MCF 10A (cell line): ENCODE measurements at regions not wholly inside any gene's neighbourhood (a gene's known extent, or its start where the extent isn't known, plus 50 kb on each side); places are given as distances from the start of the nearest gene placed in this dataset.

ENCODE experiments used
- BruUV-seq: library from RNA; stranded (reverse); fragments of 400-500 nt; replicated peaks from 2 replicates; lab custom pipeline; 2021; lab: Mats Ljungman, UMichigan
- CTCF ChIA-PET: fragments of 300-600 bp; sonication (Branson Sonifier 250); formaldehyde crosslinking; extraction: SDS; loops from one replicate; lab custom pipeline; 2021; ENCODE audit warnings: antibody characterized with exemption, inconsistent platforms; lab: Yijun Ruan, JAX
- POLR2A ChIA-PET: fragments of 300-600, 350-650 bp; sonication (Branson Sonifier 250); formaldehyde crosslinking; extraction: SDS; loops from one replicate; lab custom pipeline; 2020; ENCODE audit warnings: antibody characterized with exemption, inconsistent platforms; lab: Yijun Ruan, JAX
- DNase-seq: peaks from one replicate; pipeline ENCODE4 v3.0.0-alpha.2; 2018; ENCODE audit not compliant: unreplicated experiment
- H3K27ac Mint-ChIP-seq: one replicate; pipeline ENCODE4 v1.8.0; 2022; ENCODE audit warnings: mild to moderate bottlenecking, low read depth, mixed read lengths; ENCODE audit not compliant: unreplicated experiment
- H3K27me3 Mint-ChIP-seq: one replicate; pipeline ENCODE4 v1.8.0; 2022; ENCODE audit warnings: mixed read lengths; ENCODE audit not compliant: insufficient read depth, unreplicated experiment
- H3K36me3 Mint-ChIP-seq: one replicate; pipeline ENCODE4 v1.8.0; 2022; ENCODE audit warnings: mild to moderate bottlenecking, moderate library complexity, mixed read lengths; ENCODE audit not compliant: insufficient read depth, unreplicated experiment
- H3K4me1 Mint-ChIP-seq: one replicate; pipeline ENCODE4 v1.8.0; 2022; ENCODE audit warnings: mixed read lengths; ENCODE audit not compliant: insufficient read depth, unreplicated experiment
- H3K4me3 Mint-ChIP-seq: one replicate; pipeline ENCODE4 v1.8.0; 2022; ENCODE audit warnings: mild to moderate bottlenecking, moderate library complexity, mixed read lengths; ENCODE audit not compliant: unreplicated experiment
- H3K9me3 Mint-ChIP-seq: one replicate; pipeline ENCODE4 v1.8.0; 2022; ENCODE audit warnings: mixed read lengths; ENCODE audit not compliant: unreplicated experiment
- CTCF ChIP-seq: fragments of 200-600 bp; IDR thresholded peaks from one replicate; pipeline ENCODE4 v1.8.0; 2022; ENCODE audit warnings: antibody characterized with exemption, mild to moderate bottlenecking; ENCODE audit not compliant: unreplicated experiment
- intact Hi-C: fragments of 100-400 bp; cut with micrococcal nuclease; formaldehyde crosslinking; loops from 2 replicates; pipeline ENCODE4 v1.14.1; 2022

GRCh38 chr4:71148545-71148944 is 155.1 kb downstream of the DCK start:
- no peak overlapping the region for H3K27ac Mint-ChIP-seq
- ChIA-PET CTCF (no interaction called here), POLR2A (no interaction called here)
- H3K4me1 Mint-ChIP-seq = peaks cover 7% of the 10 kb centered on the region
- TF ChIP-seq CTCF = no peak
- no peaks in the 10 kb centered on the region for H3K27me3 Mint-ChIP-seq
- no TSS peak for BruUV-seq
- no peak for DNase-seq
- H3K36me3 Mint-ChIP-seq = no peaks in the 10 kb centered on the region
- H3K4me3 Mint-ChIP-seq = no peak overlapping the region
- peaks cover 15% of the 10 kb centered on the region for H3K9me3 Mint-ChIP-seq
- intact Hi-C loops = no loop called here

DNA sequence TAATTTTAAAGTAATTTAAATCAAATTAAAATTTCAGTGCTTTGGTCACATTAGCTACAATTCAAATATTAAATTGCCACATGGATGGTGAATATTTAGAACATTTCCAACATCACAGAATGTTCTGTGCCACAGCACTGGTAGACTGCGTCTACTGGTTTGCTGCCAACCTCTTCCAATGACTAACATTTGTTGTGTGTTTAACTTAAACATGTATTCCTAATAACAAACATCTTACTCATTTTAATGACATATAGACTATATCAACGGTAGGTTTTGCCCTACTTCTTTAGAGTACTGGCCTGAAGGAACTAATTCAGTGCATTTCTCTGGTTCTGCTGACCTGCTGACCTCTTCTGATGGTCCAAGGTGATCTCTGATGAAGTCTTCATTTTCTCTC is 157.6 kb downstream of the DCK start:
- intact Hi-C loops = no loop called here
- BruUV-seq = no TSS peak
- H3K27me3 Mint-ChIP-seq = no peaks in the 10 kb centered on the region
- H3K4me1 Mint-ChIP-seq = peaks cover 7% of the 10 kb centered on the region
- H3K27ac Mint-ChIP-seq = peak overlapping the region; percentile 44
- ChIA-PET CTCF (no interaction called here), POLR2A (interaction anchor here (2.1 kb wide), 1 partner anchor 70 kb away, joined by 5 read pairs; no protein-coding TSS in a partner anchor)
- peaks cover 15% of the 10 kb centered on the region for H3K9me3 Mint-ChIP-seq
- no peak for TF ChIP-seq CTCF
- H3K4me3 Mint-ChIP-seq = no peak overlapping the region
- DNase-seq = peak; percentile 52
- no peaks in the 10 kb centered on the region for H3K36me3 Mint-ChIP-seq

GRCh38 chr4:71156616-71157015 is 163.2 kb downstream of the DCK start:
- DNase-seq = no peak
- H3K27me3 Mint-ChIP-seq = no peaks in the 10 kb centered on the region
- POLR2A ChIA-PET = interaction anchor here (1.4 kb wide), 1 partner anchor 22 kb away, joined by 3 read pairs; no protein-coding TSS in a partner anchor
- no peak for TF ChIP-seq CTCF
- CTCF ChIA-PET = no interaction called here
- no peaks in the 10 kb centered on the region for H3K9me3 Mint-ChIP-seq
- no peaks in the 10 kb centered on the region for H3K36me3 Mint-ChIP-seq
- H3K27ac Mint-ChIP-seq = no peak overlapping the region
- intact Hi-C loops = no loop called here
- H3K4me1 Mint-ChIP-seq = peaks cover under 1% of the 10 kb centered on the region
- BruUV-seq = no TSS peak
- no peak overlapping the region for H3K4me3 Mint-ChIP-seq

DNA sequence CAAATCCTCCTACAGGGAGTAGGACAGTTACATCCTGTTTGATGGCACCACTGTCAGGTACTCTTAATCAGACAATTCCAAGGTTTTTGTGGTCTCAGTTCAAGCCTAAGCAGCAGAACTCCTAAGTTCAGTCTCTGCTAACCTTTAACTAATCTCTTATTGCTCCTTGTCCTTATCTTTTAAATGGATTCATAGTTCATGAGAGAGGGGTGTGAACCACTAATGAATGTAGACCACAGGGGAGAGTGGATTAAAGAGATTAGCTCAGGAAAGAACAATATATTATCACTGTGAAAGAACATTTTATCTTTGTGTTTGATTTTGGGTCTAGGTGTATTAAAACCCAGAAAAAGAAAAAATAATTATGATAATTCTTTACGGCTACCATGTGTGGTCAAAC is 168.9 kb downstream of the DCK start:
- TF ChIP-seq CTCF = no peak
- Mint-ChIP-seq H3K27ac (no peak overlapping the region), H3K9me3 (no peaks in the 10 kb centered on the region), H3K27me3 (no peaks in the 10 kb centered on the region), H3K4me1 (no peaks in the 10 kb centered on the region), H3K4me3 (no peak overlapping the region), H3K36me3 (no peaks in the 10 kb centered on the region)
- CTCF ChIA-PET = no interaction called here
- POLR2A ChIA-PET = no interaction called here
- no TSS peak for BruUV-seq
- no peak for DNase-seq
- intact Hi-C loops = no loop called here
